Esophagus squamous epithelium (tissue), 5 donors: ENCODE measurements at regions not wholly inside any gene's neighbourhood (a gene's known extent, or its start where the extent isn't known, plus 50 kb on each side); places are given as distances from the start of the nearest gene placed in this dataset.

Source experiments
- DNase-seq: peaks from one replicate; lab custom pipeline; 2025; lab: John Stamatoyannopoulos, UW
- H3K27ac ChIP-seq, 4 donors: fragments of 200-600 bp; sonication (generic); one replicate each; pipeline ENCODE4 v1.5.1; 2016 to 2019; ENCODE audit warnings: mild to moderate bottlenecking in 1 of 4
- H3K27me3 ChIP-seq, 4 donors: fragments of 200-600 bp; sonication (generic); 1 replicate in 3 of 4; 2 replicates in 1 of 4; pipeline versions ENCODE4 v1.5.1 to v1.6.0; 2017 to 2021; ENCODE audit warnings: antibody characterized with exemption in 1 of 4
- H3K36me3 ChIP-seq, 3 donors: fragments of 200-600 bp; sonication (generic); one replicate each; pipeline ENCODE4 v1.5.1; 2016 to 2019
- H3K4me1 ChIP-seq, 3 donors: fragments of 200-600 bp; sonication (generic); one replicate each; pipeline ENCODE4 v1.5.1; 2017 to 2019
- H3K4me3 ChIP-seq, 4 donors: fragments of 200-600 bp; sonication (generic); 1 replicate in 3 of 4; 2 replicates in 1 of 4; pipeline ENCODE4 v1.5.1; 2016 to 2019; ENCODE audit warnings: mild to moderate bottlenecking in 2 of 4, moderate library complexity in 1 of 4
- H3K9me3 ChIP-seq, 3 donors: fragments of 200-600 bp; sonication (generic); one replicate each; pipeline ENCODE4 v1.5.1; 2016 to 2019
- CTCF ChIP-seq, 6 experiments: fragments of 450-650 bp in 4 of 6; fragments of 200-600 bp in 2 of 6; sonication (generic) in 2 of 6; IDR thresholded peaks; one replicate each; pipeline ENCODE4 v1.5.1; 2016 to 2019; ENCODE audit warnings: antibody characterized with exemption in 6 of 6, mild to moderate bottlenecking in 4 of 6, moderate library complexity in 4 of 6
- POLR2A ChIP-seq, 4 donors: fragments of 450-650 bp; IDR thresholded peaks; one replicate each; pipeline ENCODE4 v1.6.1; 2017; ENCODE audit warnings: antibody characterized with exemption in 4 of 4, mild to moderate bottlenecking in 4 of 4, moderate library complexity in 3 of 4
- WGBS, 2 donors: methylation state at CpG; one replicate each; pipeline ENCODE4 v1.1.5; 2018; 5-methylcytosine and 5-hydroxymethylcytosine counted together
- intact Hi-C: fragments of 100-400 bp; cut with DNase I; formaldehyde crosslinking; loops from one replicate; pipeline ENCODE4 v1.15.0; 2022
- donor health status: DM: yes; HTN: yes; CAD: no.

- H3K4me3 ChIP-seq: no peak overlapping the region
- no peaks in the 10 kb centered on the region for H3K4me1 ChIP-seq
- H3K36me3 ChIP-seq: no peaks in the 10 kb centered on the region
- WGBS, 2 donors: 16 to 32% methylated on average over 4 to 5 of the region's 5 CpGs
- H3K27ac ChIP-seq: no peak overlapping the region
- intact Hi-C loops: no loop called here
- DNase-seq: no peak
- no peak for TF ChIP-seq POLR2A (IDR thresholded peaks at IDR 0.05)
- no peak for TF ChIP-seq CTCF (IDR thresholded peaks at IDR 0.05)
- H3K9me3 ChIP-seq: no peaks in the 10 kb centered on the region
- H3K27me3 ChIP-seq: no peaks in the 10 kb centered on the region
These were observed 207.3 kb upstream of the GYPC start for GRCh38 chr2:126448611-126449010.

- intact Hi-C loops: no loop called here
- DNase-seq: no peak
- Histone ChIP-seq H3K9me3 (no peaks in the 10 kb centered on the region), H3K4me3 (no peak overlapping the region), H3K36me3 (no peaks in the 10 kb centered on the region), H3K4me1 (no peaks in the 10 kb centered on the region), H3K27ac (no peak overlapping the region), H3K27me3 (no peaks in the 10 kb centered on the region)
- 43 to 70% methylated on average over 2 of the region's 2 CpGs for WGBS, 2 donors
- TF ChIP-seq CTCF (IDR thresholded peaks at IDR 0.05) (no peak), POLR2A (IDR thresholded peaks at IDR 0.05) (no peak)
These were observed 206.3 kb upstream of the GYPC start for GRCh38 chr2:126449677-126450076.

- Histone ChIP-seq H3K36me3 (no peaks in the 10 kb centered on the region), H3K4me3 (no peak overlapping the region), H3K4me1 (no peaks in the 10 kb centered on the region), H3K9me3 (no peaks in the 10 kb centered on the region), H3K27ac (no peak overlapping the region), H3K27me3 (no peaks in the 10 kb centered on the region)
- TF ChIP-seq POLR2A (IDR thresholded peaks at IDR 0.05) (no peak), CTCF (IDR thresholded peaks at IDR 0.05) (no peak)
- intact Hi-C loops: no loop called here
- 67 to 71% methylated on average over 8 of the region's 8 CpGs for WGBS, 2 donors
- DNase-seq: no peak
These were observed 191.9 kb upstream of the GYPC start for GRCh38 chr2:126463892-126464674.

GRCh38 chr2:126467367-126468054 lies 188.4 kb upstream of the GYPC start:
- WGBS, 2 donors: 59 to 61% methylated on average over 4 of the region's 6 CpGs
- intact Hi-C loops: no loop called here
- DNase-seq: no peak
- H3K4me3 ChIP-seq: no peak overlapping the region
- no peaks in the 10 kb centered on the region for H3K4me1 ChIP-seq
- H3K27ac ChIP-seq: no peak overlapping the region
- TF ChIP-seq POLR2A (IDR thresholded peaks at IDR 0.05) (no peak), CTCF (IDR thresholded peaks at IDR 0.05) (no peak)
- no peaks in the 10 kb centered on the region for H3K36me3 ChIP-seq
- H3K9me3 ChIP-seq: no peaks in the 10 kb centered on the region
- no peaks in the 10 kb centered on the region for H3K27me3 ChIP-seq

GRCh38 chr2:126475031-126475430 lies 180.9 kb upstream of the GYPC start:
- DNase-seq: no peak
- H3K4me1 ChIP-seq: no peaks in the 10 kb centered on the region
- no peaks in the 10 kb centered on the region for H3K36me3 ChIP-seq
- H3K9me3 ChIP-seq: no peaks in the 10 kb centered on the region
- TF ChIP-seq CTCF (IDR thresholded peaks at IDR 0.05) (no peak), POLR2A (IDR thresholded peaks at IDR 0.05) (no peak)
- H3K27ac ChIP-seq: no peak overlapping the region
- H3K27me3 ChIP-seq: no peaks in the 10 kb centered on the region
- no peak overlapping the region for H3K4me3 ChIP-seq
- 60 to 62% methylated on average over 3 of the region's 3 CpGs for WGBS, 2 donors
- intact Hi-C loops: no loop called here
